ENCODE measurements at regions not wholly inside any gene's neighbourhood (a gene's known extent, or its start where the extent isn't known, plus 50 kb on each side); places are given as distances from the start of the nearest gene placed in this dataset.

GRCh38 chrX:74009041-74009440 is 156.5 kb upstream of the XIST start:
- no peak for DNase-seq
- no peak for TF ChIP-seq CTCF (conservative IDR thresholded peaks at IDR 0.05)
- Mint-ChIP-seq H3K36me3 (ENCODE audit: low read depth) (peaks cover 29% of the 10 kb centered on the region), H3K4me1 (no peaks in the 10 kb centered on the region), H3K9me3 (peaks cover 24% of the 10 kb centered on the region), H3K27ac (no peak overlapping the region), H3K4me3 (no peak overlapping the region), H3K27me3 (ENCODE audit: insufficient read depth) (no peaks in the 10 kb centered on the region)
- no peak overlapping the region for H3K27ac ChIP-seq (ENCODE audit: low read depth, low read length)
- no peak overlapping the region for H3K4me3 ChIP-seq (ENCODE audit: low read length)
- peaks cover 8% of the 10 kb centered on the region for H3K9me3 ChIP-seq (ENCODE audit: control insufficient read depth, low read length)
- H3K4me1 ChIP-seq (ENCODE audit: control insufficient read depth, insufficient read depth, low read length), result no peaks in the 10 kb centered on the region
- H3K27me3 ChIP-seq (ENCODE audit: control insufficient read depth, insufficient read depth, low read length, poor library complexity, severe bottlenecking), result no peaks in the 10 kb centered on the region
- peaks cover 16% of the 10 kb centered on the region for H3K36me3 ChIP-seq (ENCODE audit: control insufficient read depth, insufficient read depth, low read length)
- H3K9ac ChIP-seq (ENCODE audit: extremely low read depth, low read length, poor library complexity, severe bottlenecking), result no peak overlapping the region
- 100% methylated on average over 2 of the region's 2 CpGs; no CpG with 5 or more reads in 1 of the 2 experiments for WGBS, 2 experiments (ENCODE audit: insufficient coverage in 1 of 2, insufficient read length in 1 of 2)

- TF ChIP-seq CTCF (conservative IDR thresholded peaks at IDR 0.05), result no peak
- Histone ChIP-seq H3K27me3 (ENCODE audit: control insufficient read depth, insufficient read depth, low read length, poor library complexity, severe bottlenecking) (no peaks in the 10 kb centered on the region), H3K36me3 (ENCODE audit: control insufficient read depth, insufficient read depth, low read length) (peaks cover 32% of the 10 kb centered on the region), H3K4me3 (ENCODE audit: low read length) (no peak overlapping the region), H3K9ac (ENCODE audit: extremely low read depth, low read length, poor library complexity, severe bottlenecking) (no peak overlapping the region), H3K27ac (ENCODE audit: low read depth, low read length) (no peak overlapping the region), H3K4me1 (ENCODE audit: control insufficient read depth, insufficient read depth, low read length) (no peaks in the 10 kb centered on the region), H3K9me3 (ENCODE audit: control insufficient read depth, low read length) (peaks cover 23% of the 10 kb centered on the region)
- Mint-ChIP-seq H3K27ac (no peak overlapping the region), H3K27me3 (ENCODE audit: insufficient read depth) (no peaks in the 10 kb centered on the region), H3K36me3 (ENCODE audit: low read depth) (peaks cover 71% of the 10 kb centered on the region), H3K4me1 (no peaks in the 10 kb centered on the region), H3K9me3 (peaks cover 20% of the 10 kb centered on the region), H3K4me3 (no peak overlapping the region)
- no peak for DNase-seq
- 100% methylated on average over 4 of the region's 6 CpGs; no CpG with 5 or more reads in 1 of the 2 experiments for WGBS, 2 experiments (ENCODE audit: insufficient coverage in 1 of 2, insufficient read length in 1 of 2)
These were observed 139.5 kb upstream of the XIST start for GRCh38 chrX:73992019-73992418.

- H3K4me3 Mint-ChIP-seq, result no peak overlapping the region
- no peaks in the 10 kb centered on the region for H3K4me1 ChIP-seq (ENCODE audit: control insufficient read depth, insufficient read depth, low read length)
- H3K36me3 Mint-ChIP-seq (ENCODE audit: low read depth), result peaks cover 75% of the 10 kb centered on the region
These were observed 134.7 kb upstream of the XIST start for GRCh38 chrX:73987166-73987565.

More at GRCh38 chrX:73987166-73987565, 134.7 kb upstream of the XIST start:
- peaks cover 11% of the 10 kb centered on the region for H3K36me3 ChIP-seq (ENCODE audit: control insufficient read depth, insufficient read depth, low read length)
- Mint-ChIP-seq H3K27ac (no peak overlapping the region), H3K9me3 (peaks cover 24% of the 10 kb centered on the region), H3K4me1 (no peaks in the 10 kb centered on the region), H3K27me3 (ENCODE audit: insufficient read depth) (no peaks in the 10 kb centered on the region)
- no peaks in the 10 kb centered on the region for H3K27me3 ChIP-seq (ENCODE audit: control insufficient read depth, insufficient read depth, low read length, poor library complexity, severe bottlenecking)
- no peak overlapping the region for H3K27ac ChIP-seq (ENCODE audit: low read depth, low read length)
- no peak for DNase-seq
- no peak overlapping the region for H3K9ac ChIP-seq (ENCODE audit: extremely low read depth, low read length, poor library complexity, severe bottlenecking)
- TF ChIP-seq CTCF (conservative IDR thresholded peaks at IDR 0.05), result no peak
- H3K4me3 ChIP-seq (ENCODE audit: low read length), result no peak overlapping the region
- H3K9me3 ChIP-seq (ENCODE audit: control insufficient read depth, low read length), result peaks cover 6% of the 10 kb centered on the region
